ENCODE measurements at regions not wholly inside any gene's neighbourhood (a gene's known extent, or its start where the extent isn't known, plus 50 kb on each side); places are given as distances from the start of the nearest gene placed in this dataset.
"Not testable (repeated sequence)": the region's sequence is repeated elsewhere in the genome, so short reads cannot be mapped to it uniquely, and the experiment has no call there.

DNA sequence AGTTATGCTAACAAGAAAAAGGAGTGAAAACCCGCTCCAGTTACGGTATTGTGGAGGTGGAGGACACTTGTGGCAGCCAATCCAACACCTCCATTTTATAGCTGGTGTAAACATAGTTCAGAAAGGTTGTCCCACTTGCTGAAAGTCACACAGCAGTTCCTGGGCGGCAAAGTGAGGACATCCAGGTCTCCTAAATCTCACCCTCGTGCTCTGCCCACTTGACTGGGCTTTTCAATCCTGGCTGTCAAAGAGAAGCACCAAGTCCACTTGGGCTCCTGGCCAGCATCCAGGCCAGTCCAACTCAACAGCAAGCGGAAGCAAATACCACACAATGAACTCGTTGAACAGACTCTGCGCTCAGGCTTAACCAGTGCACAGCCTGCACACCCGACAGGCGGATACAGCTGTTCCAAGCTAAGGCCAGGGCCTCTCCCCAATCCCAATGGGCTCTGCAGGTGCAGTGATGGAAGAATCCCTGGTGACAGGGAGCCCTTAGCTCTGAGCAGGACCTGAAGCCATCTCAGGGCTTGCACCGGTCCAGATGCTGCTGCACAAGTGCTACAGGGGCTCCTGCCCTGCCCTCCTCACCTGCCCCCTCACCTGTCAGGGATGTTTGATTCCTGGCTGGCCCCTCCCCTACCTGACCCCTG, 89.8 kb upstream of the METTL9 start:
- not testable (repeated sequence) for TF ChIP-seq FOXJ3 (CRISPR knock-in tag; IDR thresholded peaks at IDR 0.05); ZNF707 (CRISPR knock-in tag; conservative IDR thresholded peaks at IDR 0.05); GABPA (tag; conservative IDR thresholded peaks at IDR 0.05; ENCODE audit: low read depth); NR2C2 (CRISPR knock-in tag; IDR thresholded peaks at IDR 0.05); NR2C2 (tag; IDR thresholded peaks at IDR 0.05); BHLHE40 (IDR thresholded peaks at IDR 0.05; ENCODE audit: low read length); MTA2 (IDR thresholded peaks at IDR 0.05; ENCODE audit: low read depth); NR2F6 (CRISPR knock-in tag; IDR thresholded peaks at IDR 0.05); CBX2 (IDR thresholded peaks at IDR 0.05; ENCODE audit: insufficient read depth, low read length, poor library complexity, severe bottlenecking); POLR2H (tag; IDR thresholded peaks at IDR 0.05; ENCODE audit: low read depth); POLR2A (conservative IDR thresholded peaks at IDR 0.05); EP300 (IDR thresholded peaks at IDR 0.05; ENCODE audit: low read length); FOXP1 (CRISPR knock-in tag; IDR thresholded peaks at IDR 0.05); SIX5 (IDR thresholded peaks at IDR 0.05; ENCODE audit: borderline replicate concordance in 1 of 2, insufficient read depth in 1 of 2, low read depth in 1 of 2, low read length in 2 of 2)
- TF ChIP-seq, protein P1, sequence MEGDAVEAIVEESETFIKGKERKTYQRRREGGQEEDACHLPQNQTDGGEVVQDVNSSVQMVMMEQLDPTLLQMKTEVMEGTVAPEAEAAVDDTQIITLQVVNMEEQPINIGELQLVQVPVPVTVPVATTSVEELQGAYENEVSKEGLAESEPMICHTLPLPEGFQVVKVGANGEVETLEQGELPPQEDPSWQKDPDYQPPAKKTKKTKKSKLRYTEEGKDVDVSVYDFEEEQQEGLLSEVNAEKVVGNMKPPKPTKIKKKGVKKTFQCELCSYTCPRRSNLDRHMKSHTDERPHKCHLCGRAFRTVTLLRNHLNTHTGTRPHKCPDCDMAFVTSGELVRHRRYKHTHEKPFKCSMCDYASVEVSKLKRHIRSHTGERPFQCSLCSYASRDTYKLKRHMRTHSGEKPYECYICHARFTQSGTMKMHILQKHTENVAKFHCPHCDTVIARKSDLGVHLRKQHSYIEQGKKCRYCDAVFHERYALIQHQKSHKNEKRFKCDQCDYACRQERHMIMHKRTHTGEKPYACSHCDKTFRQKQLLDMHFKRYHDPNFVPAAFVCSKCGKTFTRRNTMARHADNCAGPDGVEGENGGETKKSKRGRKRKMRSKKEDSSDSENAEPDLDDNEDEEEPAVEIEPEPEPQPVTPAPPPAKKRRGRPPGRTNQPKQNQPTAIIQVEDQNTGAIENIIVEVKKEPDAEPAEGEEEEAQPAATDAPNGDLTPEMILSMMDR (IDR thresholded peaks at IDR 0.05 in 2 of 3, conservative IDR thresholded peaks at IDR 0.05 in 1 of 3; ENCODE audit: insufficient read depth in 2 of 3, low read depth in 1 of 3, low read length in 3 of 3) = not testable (repeated sequence)
